OCI-LY3 (cell line): ENCODE measurements at regions not wholly inside any gene's neighbourhood (a gene's known extent, or its start where the extent isn't known, plus 50 kb on each side); places are given as distances from the start of the nearest gene placed in this dataset.
A peak's percentile ranks its signal among the peaks of the same experiment; 100 is the strongest.

Experiments used
- H2AFZ ChIP-seq: fragments of 200-600, 300-600 bp; shearing (Covaris generic); 2 replicates; pipeline ENCODE4 v1.6.0; 2014; ENCODE audit warnings: antibody characterized with exemption, low read depth, low read length
- H3K27ac ChIP-seq: fragments of 200-600, 300-600 bp; sonication (generic); 2 replicates; pipeline ENCODE4 v1.5.1; 2014; ENCODE audit warnings: mild to moderate bottlenecking, low read length, moderate library complexity, mixed read lengths
- H3K27me3 ChIP-seq: fragments of 200-600, 300-600 bp; sonication (generic); 2 replicates; pipeline ENCODE4 v1.6.1; 2014; ENCODE audit warnings: low read depth, low read length, mixed read lengths
- H3K36me3 ChIP-seq: fragments of 200-600, 300-600 bp; sonication (generic); replicated peaks from 2 replicates; pipeline ENCODE3; 2014; ENCODE audit warnings: low read depth, low read length, mixed read lengths
- H3K4me1 ChIP-seq: fragments of 300-600, 200-600 bp; sonication (generic); 2 replicates; pipeline ENCODE4 v1.6.1; 2014; ENCODE audit warnings: low read length, mixed read lengths
- H3K4me2 ChIP-seq: fragments of 200-600, 300-600 bp; sonication (generic); 2 replicates; pipeline ENCODE4 v1.6.1; 2014; ENCODE audit warnings: low read length, mixed read lengths
- H3K4me3 ChIP-seq: fragments of 300-600, 200-600 bp; sonication (generic); 2 replicates; pipeline ENCODE4 v1.5.1; 2014; ENCODE audit warnings: antibody characterized with exemption, mild to moderate bottlenecking, low read length, moderate library complexity
- H3K79me2 ChIP-seq: fragments of 300-600, 200-600 bp; shearing (Covaris generic); 2 replicates; pipeline ENCODE4 v1.6.1; 2014; ENCODE audit warnings: mild to moderate bottlenecking, low read length, mixed read lengths
- H3K9ac ChIP-seq: fragments of 300-600, 200-600 bp; shearing (Covaris generic); 2 replicates; pipeline ENCODE4 v1.6.0; 2014; ENCODE audit warnings: mild to moderate bottlenecking, low read length, moderate library complexity
- H3K9me3 ChIP-seq: fragments of 200-600, 300-600 bp; shearing (Covaris generic); 2 replicates; pipeline ENCODE4 v1.6.1; 2014; ENCODE audit warnings: low read length, mixed read lengths; ENCODE audit not compliant: insufficient read depth
- H4K20me1 ChIP-seq: fragments of 200-600, 300-600 bp; sonication (generic); 2 replicates; pipeline ENCODE4 v1.6.1; 2016; ENCODE audit warnings: low read length, mixed read lengths; ENCODE audit not compliant: insufficient read depth
- EZH2phosphoT487 ChIP-seq: fragments of 200-600 bp; shearing (Covaris generic); IDR thresholded peaks from 2 replicates; pipeline ENCODE4 v1.6.1; 2018; ENCODE audit warnings: antibody characterized with exemption, mixed run types, low read depth
- TF ChIP-seq, protein P1 (sequence below): fragments of 200-600, 300-600 bp; sonication (generic); IDR thresholded peaks from 2 replicates; pipeline ENCODE4 v1.5.1; 2014; ENCODE audit warnings: antibody characterized with exemption, low read length, low read depth

DNA sequence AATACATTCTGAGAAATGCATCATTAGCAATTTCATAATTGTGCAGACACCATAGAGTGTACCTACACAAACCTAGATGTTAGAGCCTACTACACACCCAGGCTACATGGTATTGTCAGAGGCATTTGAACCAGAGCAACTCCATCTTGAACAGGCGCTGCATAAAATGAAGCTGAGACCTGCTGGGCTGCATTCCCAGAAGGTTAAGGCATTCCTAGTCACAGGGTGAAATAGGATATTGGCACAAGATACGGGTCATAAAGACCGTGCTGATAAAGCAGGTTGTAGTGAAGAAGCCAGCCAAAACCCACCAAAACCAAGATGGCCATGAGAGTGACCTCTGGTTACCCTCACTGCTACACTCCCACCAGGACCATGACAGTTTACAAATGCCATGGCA lies 116.4 kb downstream of the LARP7 start:
- Histone ChIP-seq H4K20me1 (no peaks in the 10 kb centered on the region), H3K4me3 (no peak overlapping the region), H3K27me3 (no peaks in the 10 kb centered on the region), H3K9me3 (no peaks in the 10 kb centered on the region), H3K27ac (no peak overlapping the region), H3K4me1 (no peaks in the 10 kb centered on the region), H3K79me2 (no peaks in the 10 kb centered on the region), H2AFZ (no peak overlapping the region), H3K36me3 (no peaks in the 10 kb centered on the region), H3K9ac (no peak overlapping the region), H3K4me2 (no peak overlapping the region)
- TF ChIP-seq, protein P1, sequence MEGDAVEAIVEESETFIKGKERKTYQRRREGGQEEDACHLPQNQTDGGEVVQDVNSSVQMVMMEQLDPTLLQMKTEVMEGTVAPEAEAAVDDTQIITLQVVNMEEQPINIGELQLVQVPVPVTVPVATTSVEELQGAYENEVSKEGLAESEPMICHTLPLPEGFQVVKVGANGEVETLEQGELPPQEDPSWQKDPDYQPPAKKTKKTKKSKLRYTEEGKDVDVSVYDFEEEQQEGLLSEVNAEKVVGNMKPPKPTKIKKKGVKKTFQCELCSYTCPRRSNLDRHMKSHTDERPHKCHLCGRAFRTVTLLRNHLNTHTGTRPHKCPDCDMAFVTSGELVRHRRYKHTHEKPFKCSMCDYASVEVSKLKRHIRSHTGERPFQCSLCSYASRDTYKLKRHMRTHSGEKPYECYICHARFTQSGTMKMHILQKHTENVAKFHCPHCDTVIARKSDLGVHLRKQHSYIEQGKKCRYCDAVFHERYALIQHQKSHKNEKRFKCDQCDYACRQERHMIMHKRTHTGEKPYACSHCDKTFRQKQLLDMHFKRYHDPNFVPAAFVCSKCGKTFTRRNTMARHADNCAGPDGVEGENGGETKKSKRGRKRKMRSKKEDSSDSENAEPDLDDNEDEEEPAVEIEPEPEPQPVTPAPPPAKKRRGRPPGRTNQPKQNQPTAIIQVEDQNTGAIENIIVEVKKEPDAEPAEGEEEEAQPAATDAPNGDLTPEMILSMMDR, result no peak
- no peak for TF ChIP-seq EZH2phosphoT487

DNA sequence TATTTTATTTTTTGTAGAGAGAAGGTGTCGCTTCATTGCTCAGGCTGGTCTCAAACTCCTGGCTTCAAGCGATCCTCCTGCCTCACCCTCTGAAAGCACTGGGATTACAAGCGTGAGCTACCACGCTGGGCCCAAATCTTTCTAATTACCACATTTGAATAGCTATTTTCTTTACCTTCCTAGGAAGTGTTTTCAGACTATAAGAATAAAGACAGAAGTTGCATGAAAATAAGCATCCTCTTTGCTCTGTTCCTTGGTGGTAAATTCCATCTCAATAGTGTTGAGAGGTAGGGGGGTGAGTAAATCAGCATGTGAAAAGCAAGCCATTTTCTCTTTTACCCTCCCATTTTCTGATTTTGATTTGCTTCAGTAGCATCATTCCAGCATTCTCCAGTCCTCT lies 122.4 kb downstream of the LARP7 start:
- no peak overlapping the region for H3K9ac ChIP-seq
- TF ChIP-seq, protein P1, result no peak
- TF ChIP-seq EZH2phosphoT487, result no peak
- H3K4me3 ChIP-seq, result no peak overlapping the region
- H3K9me3 ChIP-seq, result no peaks in the 10 kb centered on the region
- H3K79me2 ChIP-seq, result no peaks in the 10 kb centered on the region
- no peaks in the 10 kb centered on the region for H4K20me1 ChIP-seq
- H3K27me3 ChIP-seq, result no peaks in the 10 kb centered on the region
- H3K4me2 ChIP-seq, result no peak overlapping the region
- no peak overlapping the region for H3K27ac ChIP-seq
- H3K4me1 ChIP-seq, result peaks cover 2% of the 10 kb centered on the region; the same call in 1 of the 2 replicates
- H3K36me3 ChIP-seq, result no peaks in the 10 kb centered on the region
- no peak overlapping the region for H2AFZ ChIP-seq

DNA sequence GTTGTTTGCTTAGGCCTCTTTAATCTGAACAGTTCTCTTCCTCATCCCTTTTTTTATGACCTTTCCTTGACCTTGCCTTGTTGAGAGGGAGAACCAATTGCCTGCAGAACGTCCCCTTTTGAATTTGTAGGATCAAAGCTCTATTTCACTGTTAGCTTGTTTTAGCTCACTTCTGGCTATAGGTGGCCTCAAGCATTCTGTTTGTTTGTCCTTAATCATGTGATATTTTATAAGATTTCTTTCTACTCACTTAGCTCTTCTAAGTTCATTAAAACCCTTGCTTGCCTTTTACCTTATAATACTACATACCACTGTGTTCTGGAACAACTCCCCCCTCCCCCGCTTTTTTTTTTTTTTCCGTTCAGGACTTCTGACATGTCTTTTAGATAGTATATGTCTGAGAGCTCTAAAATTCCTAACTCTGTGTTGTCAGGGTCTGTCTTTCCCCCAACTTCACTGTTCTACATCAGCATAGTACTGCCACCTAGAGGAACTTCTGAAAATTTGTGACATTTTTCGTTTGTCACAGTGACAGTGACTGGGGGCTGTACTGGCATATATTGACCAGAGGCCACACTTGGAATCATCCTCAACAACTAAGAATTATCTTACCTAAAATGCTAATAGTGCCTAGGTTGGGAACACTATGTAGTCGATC lies 128.5 kb downstream of the LARP7 start:
- no peaks in the 10 kb centered on the region for H3K36me3 ChIP-seq
- H3K4me1 ChIP-seq, result peaks cover 2% of the 10 kb centered on the region; the same call in 1 of the 2 replicates
- no peak overlapping the region for H3K27ac ChIP-seq
- H2AFZ ChIP-seq, result no peak overlapping the region
- no peaks in the 10 kb centered on the region for H3K79me2 ChIP-seq
- no peaks in the 10 kb centered on the region for H4K20me1 ChIP-seq
- H3K4me3 ChIP-seq, result no peak overlapping the region
- no peak overlapping the region for H3K9ac ChIP-seq
- no peak for TF ChIP-seq EZH2phosphoT487
- TF ChIP-seq, protein P1, result peak; percentile 77
- no peaks in the 10 kb centered on the region for H3K9me3 ChIP-seq
- H3K27me3 ChIP-seq, result no peaks in the 10 kb centered on the region
- no peak overlapping the region for H3K4me2 ChIP-seq

DNA sequence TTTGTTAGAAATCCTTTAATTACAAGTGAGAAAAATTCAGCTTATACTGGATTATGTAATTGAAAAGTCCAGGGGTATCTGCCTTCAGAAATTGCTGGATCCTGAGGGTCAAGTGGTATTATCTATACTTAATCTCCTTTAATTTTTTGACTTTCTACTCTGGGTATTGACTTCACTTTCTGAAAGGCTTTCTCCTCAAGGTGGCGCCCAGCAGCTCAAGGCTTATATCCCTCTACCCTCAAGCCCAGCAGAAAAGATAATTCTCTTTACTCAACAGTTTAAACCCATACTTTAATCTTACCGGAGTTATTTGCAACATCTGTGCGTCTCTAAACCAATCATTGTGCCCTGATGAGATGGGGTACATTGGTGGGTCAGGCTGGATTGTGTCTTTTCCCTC lies 129.5 kb downstream of the LARP7 start:
- H3K27me3 ChIP-seq, result no peaks in the 10 kb centered on the region
- peaks cover 2% of the 10 kb centered on the region; the same call in 1 of the 2 replicates for H3K4me1 ChIP-seq
- H3K9ac ChIP-seq, result no peak overlapping the region
- no peaks in the 10 kb centered on the region for H3K9me3 ChIP-seq
- H3K27ac ChIP-seq, result no peak overlapping the region
- TF ChIP-seq EZH2phosphoT487, result no peak
- TF ChIP-seq, protein P1, result peak; percentile 58
- no peaks in the 10 kb centered on the region for H4K20me1 ChIP-seq
- H3K36me3 ChIP-seq, result no peaks in the 10 kb centered on the region
- no peak overlapping the region for H2AFZ ChIP-seq
- no peak overlapping the region for H3K4me3 ChIP-seq
- no peaks in the 10 kb centered on the region for H3K79me2 ChIP-seq
- H3K4me2 ChIP-seq, result no peak overlapping the region
